NB4 (cell line): ENCODE measurements at regions not wholly inside any gene's neighbourhood (a gene's known extent, or its start where the extent isn't known, plus 50 kb on each side); places are given as distances from the start of the nearest gene placed in this dataset.

Experiments used
- DNase-seq: peaks from one replicate; pipeline ENCODE4 v3.0.0; 2010; ENCODE audit warnings: low read depth
- H3K4me3 ChIP-seq: one replicate; pipeline ENCODE4 v1.5.1; 2011; ENCODE audit warnings: mild to moderate bottlenecking, low read depth, low read length, moderate library complexity
- MYC ChIP-seq: IDR thresholded peaks from 2 replicates; pipeline ENCODE4 v1.6.1; 2011; ENCODE audit warnings: low read depth, low read length
- POLR2A ChIP-seq: IDR thresholded peaks from 2 replicates; pipeline ENCODE4 v1.6.1; 2011; ENCODE audit warnings: mild to moderate bottlenecking; ENCODE audit not compliant: insufficient read length; ENCODE audit errors: extremely low read depth
- TF ChIP-seq, protein P1 (sequence below): IDR thresholded peaks from 2 replicates; pipeline ENCODE4 v1.6.1; 2011; ENCODE audit warnings: low read depth, low read length
- TF ChIP-seq, protein P2 (sequence below): IDR thresholded peaks from one replicate; pipeline ENCODE4 v1.5.1; 2012; ENCODE audit warnings: low read depth, low read length

- no peak for DNase-seq
- H3K4me3 ChIP-seq, result no peak overlapping the region
- TF ChIP-seq POLR2A (no peak), MYC (no peak)
- TF ChIP-seq, protein P1, sequence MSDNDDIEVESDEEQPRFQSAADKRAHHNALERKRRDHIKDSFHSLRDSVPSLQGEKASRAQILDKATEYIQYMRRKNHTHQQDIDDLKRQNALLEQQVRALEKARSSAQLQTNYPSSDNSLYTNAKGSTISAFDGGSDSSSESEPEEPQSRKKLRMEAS, result no peak
- TF ChIP-seq, protein P2, sequence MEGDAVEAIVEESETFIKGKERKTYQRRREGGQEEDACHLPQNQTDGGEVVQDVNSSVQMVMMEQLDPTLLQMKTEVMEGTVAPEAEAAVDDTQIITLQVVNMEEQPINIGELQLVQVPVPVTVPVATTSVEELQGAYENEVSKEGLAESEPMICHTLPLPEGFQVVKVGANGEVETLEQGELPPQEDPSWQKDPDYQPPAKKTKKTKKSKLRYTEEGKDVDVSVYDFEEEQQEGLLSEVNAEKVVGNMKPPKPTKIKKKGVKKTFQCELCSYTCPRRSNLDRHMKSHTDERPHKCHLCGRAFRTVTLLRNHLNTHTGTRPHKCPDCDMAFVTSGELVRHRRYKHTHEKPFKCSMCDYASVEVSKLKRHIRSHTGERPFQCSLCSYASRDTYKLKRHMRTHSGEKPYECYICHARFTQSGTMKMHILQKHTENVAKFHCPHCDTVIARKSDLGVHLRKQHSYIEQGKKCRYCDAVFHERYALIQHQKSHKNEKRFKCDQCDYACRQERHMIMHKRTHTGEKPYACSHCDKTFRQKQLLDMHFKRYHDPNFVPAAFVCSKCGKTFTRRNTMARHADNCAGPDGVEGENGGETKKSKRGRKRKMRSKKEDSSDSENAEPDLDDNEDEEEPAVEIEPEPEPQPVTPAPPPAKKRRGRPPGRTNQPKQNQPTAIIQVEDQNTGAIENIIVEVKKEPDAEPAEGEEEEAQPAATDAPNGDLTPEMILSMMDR, result no peak
Observed at GRCh38 chr18:48488388-48488850, 50.4 kb upstream of the CTIF start.

DNA sequence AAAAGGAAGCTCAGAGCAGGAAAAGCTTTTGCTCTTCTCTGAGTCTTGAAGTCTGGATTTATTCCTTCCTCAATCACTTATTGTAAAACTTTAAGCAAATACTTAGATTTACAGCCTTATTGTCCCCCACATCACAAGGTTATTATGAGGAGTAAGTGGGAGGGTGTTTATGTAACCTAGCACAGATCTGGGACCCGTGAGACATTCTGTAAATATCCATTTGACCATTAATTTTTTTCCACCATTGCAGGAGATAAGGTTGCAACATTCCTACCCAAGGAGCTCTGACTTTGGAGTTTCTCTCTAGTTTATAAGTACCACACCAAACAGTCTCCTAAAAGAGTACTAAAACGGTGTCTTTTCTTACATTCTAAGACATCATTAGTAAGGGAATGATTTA is 52.1 kb upstream of the CTIF start:
- no peak overlapping the region for H3K4me3 ChIP-seq
- TF ChIP-seq, protein P2, result no peak
- TF ChIP-seq MYC, result no peak
- TF ChIP-seq, protein P1, result no peak
- TF ChIP-seq POLR2A, result no peak
- no peak for DNase-seq

DNA sequence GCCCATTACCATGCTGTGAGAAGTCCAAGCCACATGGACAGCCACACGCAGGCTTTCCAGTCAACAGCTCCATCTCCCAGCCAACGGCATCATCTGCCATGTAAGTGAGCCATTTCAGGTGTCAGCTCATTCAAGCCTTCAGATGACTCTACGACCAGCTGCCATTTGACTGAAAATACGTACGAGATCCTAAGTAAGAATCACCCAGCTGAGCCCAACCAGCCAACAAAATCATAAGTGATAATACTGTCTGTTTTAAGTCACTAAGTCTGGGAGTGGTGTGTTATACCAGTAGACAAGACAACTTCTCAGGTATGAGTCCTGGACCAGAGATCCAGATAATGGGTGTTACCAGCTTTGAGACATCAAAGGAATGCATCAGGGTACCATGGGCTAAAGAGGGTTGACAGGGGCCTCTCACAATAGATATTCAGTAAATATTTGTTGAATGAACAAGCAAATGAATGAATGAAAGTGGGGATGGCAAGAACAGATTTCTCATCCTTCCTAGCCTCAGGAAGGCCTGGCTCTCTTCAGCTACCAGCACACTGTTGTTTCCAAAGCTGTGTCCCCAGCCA is 52.9 kb upstream of the CTIF start:
- TF ChIP-seq MYC (no peak), POLR2A (no peak)
- TF ChIP-seq, protein P2, result no peak
- TF ChIP-seq, protein P1, result no peak
- no peak for DNase-seq
- H3K4me3 ChIP-seq, result no peak overlapping the region

- no peak for DNase-seq
- H3K4me3 ChIP-seq, result no peak overlapping the region
- TF ChIP-seq, protein P1, result no peak
- TF ChIP-seq MYC (no peak), POLR2A (no peak)
- TF ChIP-seq, protein P2, result no peak
Observed at GRCh38 chr18:48481092-48481491, 57.7 kb upstream of the CTIF start.

DNA sequence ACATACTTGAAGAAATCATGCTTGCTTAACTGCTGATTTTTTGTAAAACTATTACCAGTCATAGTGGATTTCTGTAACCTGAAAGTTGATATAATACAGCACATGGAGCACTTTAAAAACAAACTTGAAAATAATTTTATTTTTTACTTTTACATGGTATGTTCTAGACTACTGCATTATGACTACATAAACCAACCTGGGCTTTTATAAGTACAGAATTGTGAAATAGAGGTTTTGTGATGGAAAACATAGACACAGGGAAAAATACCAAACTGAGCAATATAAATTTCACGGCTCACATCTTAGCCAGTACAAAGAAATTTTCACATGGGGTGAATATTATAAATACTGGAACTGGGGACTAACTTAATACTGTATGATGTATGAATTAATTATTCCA is 59.3 kb upstream of the CTIF start:
- no peak overlapping the region for H3K4me3 ChIP-seq
- TF ChIP-seq, protein P1, result no peak
- TF ChIP-seq, protein P2, result no peak
- TF ChIP-seq MYC, result no peak
- TF ChIP-seq POLR2A, result no peak

More for the DNA sequence above, 59.3 kb upstream of the CTIF start:
- no peak for DNase-seq
